SKM-1 (cell line): ENCODE measurements at regions not wholly inside any gene's neighbourhood (a gene's known extent, or its start where the extent isn't known, plus 50 kb on each side); places are given as distances from the start of the nearest gene placed in this dataset.

ENCODE experiments used
- DNase-seq: peaks from one replicate; lab custom pipeline; 2025; ENCODE audit not compliant: unreplicated experiment; lab: John Stamatoyannopoulos, UW

GRCh38 chr2:129722306-129723019, 257.0 kb upstream of the RAB6C start:
- DNase-seq = no peak

- DNase-seq = no peak
Observed at GRCh38 chr2:129723277-129724020, 256.0 kb upstream of the RAB6C start.

DNA sequence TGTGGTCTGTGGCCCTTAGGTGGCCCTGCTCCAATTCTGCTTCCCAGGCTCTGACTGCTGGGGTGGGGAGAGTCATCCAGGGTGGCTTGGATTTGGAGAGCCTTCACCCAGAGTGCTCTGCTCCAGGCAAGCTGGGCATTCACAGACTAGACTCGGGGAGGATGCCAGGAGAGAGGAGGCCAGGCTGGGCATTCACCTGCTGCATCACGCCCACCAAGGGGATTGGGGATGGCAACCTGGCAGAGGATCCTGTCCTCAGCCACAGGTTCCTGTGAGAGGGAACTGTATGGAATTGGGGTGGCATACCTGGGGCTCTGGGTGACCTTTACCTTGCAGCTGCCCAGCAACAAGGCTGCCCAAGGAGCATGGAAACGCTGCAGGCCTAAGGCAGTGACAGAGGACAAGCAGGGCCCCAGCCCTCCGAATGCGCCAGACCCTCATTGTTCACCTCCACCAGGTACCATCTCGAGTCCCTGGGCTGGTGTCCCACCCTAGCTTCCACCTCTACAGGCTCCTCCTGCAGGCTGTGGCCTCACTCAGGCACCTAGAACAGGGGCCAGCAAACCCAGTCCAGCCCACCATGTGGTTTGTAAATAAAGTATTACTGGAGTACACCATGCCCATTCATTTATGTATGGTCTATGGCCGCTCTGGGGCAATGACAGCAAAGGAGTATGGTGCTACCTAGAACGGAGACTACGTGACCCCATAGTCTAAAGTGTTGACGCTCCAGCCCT, 255.3 kb upstream of the RAB6C start:
- DNase-seq = no peak

GRCh38 chr2:129726216-129726615, 253.2 kb upstream of the RAB6C start:
- DNase-seq = no peak

DNA sequence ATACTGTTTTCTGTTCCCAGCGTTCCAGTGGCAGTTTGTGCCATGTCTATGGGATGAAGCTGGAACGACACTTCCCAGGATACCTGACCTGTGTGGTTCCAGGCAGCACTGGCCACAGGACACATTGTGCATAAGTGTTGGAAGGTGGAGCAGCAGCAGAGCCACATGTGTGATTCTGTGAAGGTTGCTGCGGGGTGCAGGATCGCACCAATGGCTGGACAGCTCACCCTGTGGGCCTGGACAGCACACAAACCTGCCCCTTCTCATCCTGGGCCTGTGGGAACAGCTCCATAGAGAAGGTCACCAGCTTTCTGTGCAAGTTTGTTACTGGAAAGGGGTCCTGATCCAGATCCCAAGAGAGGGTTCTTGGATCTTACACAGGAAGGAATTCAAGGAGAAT, 252.2 kb upstream of the RAB6C start:
- DNase-seq = no peak

GRCh38 chr2:129728035-129728972, 251.2 kb upstream of the RAB6C start:
- DNase-seq = no peak

DNA sequence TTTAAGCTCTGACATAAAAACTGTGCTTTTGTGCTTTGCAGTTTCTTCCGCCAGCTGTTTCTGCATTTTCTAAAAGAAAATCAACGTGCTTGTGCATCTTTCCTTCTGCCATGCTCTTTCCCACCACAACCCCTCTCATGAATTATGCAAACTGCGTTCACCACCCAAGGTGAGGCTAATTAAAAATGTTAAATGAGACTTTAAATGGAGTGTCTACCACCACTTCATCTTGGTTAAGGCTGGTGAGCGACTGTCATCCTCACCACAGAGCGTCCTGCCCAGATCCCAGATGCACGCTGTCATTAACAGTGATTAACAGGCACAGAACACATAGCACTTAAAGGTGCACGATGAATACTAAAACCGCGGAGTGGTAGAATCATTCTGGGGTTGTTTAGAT, 250.5 kb upstream of the RAB6C start:
- no peak for DNase-seq

GRCh38 chr2:129729646-129730045, 249.8 kb upstream of the RAB6C start:
- no peak for DNase-seq

GRCh38 chr2:129730979-129731378, 248.5 kb upstream of the RAB6C start:
- no peak for DNase-seq

DNA sequence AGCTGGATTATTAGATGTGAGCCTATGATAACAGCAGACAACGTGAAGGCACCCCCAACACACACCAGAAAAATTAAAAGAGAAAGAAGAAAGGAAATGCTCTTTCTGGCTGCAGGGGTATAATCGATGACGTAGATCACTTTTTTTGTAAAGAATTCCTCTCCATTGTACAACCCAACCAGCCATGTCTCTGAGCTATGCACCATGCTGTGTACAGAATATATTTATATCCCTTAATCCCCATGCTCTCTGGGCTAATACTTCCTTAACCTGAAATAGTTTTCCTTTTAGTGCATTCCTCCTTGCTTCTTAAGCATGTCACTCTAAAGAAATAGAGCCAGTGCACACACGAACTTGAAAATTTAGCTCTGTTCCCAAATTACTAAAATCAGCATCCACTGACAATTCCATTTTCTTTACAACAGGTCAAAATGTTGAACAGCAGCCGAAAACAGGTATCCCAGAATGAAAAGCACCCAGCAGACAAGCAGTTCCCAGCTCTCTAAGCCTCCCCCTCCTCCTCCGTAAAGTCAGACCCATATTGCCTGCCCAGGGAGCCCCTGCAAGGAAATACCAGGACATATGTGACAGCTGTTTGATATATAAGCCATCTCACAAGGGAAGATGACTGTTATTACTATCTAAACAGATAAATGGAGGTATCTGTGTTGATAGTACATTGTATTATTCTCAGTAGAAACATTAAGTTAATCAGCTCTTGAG, 247.4 kb upstream of the RAB6C start:
- DNase-seq = no peak

DNA sequence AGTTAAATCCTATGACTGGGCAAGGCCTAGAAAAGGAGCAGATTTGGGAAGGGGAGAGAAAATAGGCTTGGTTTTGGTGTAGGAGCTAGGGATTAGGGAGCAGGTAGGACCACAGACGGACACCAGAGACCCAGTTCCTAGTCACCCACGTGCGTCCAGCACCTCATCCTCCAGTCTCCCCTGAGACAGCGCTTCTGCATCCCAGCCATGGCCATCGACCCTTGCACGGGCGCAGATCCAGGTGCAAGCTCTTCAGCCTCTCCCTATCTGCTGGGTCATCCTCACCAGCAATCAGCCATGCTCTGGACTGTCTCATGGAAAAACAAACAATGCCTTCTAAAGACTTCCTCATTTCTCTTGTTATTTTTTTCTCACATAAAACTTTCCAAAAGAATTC, 246.8 kb upstream of the RAB6C start:
- no peak for DNase-seq

- DNase-seq = no peak
Observed at GRCh38 chr2:129733041-129733440, 246.4 kb upstream of the RAB6C start.

DNA sequence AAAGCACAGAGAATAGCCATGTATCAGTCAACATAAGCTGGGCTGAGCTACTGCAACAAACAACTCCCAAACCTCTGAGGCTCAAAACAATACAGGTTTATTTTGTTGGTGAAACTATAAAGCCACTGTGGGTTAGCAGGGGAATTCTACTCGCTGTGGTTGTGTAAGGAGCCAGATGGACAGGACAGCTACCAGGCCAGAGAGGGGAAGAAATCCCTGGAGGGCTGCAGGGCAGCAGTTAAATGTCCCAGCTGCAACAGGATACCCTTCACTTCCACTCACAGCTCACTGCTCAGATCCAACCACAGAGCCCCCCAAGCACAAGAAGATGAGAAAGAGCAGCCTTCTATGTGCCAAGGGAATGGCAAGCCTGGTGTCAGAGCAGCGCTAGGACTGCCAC, 245.9 kb upstream of the RAB6C start:
- no peak for DNase-seq

- DNase-seq = no peak
Observed at GRCh38 chr2:129734343-129735034, 245.0 kb upstream of the RAB6C start.

DNA sequence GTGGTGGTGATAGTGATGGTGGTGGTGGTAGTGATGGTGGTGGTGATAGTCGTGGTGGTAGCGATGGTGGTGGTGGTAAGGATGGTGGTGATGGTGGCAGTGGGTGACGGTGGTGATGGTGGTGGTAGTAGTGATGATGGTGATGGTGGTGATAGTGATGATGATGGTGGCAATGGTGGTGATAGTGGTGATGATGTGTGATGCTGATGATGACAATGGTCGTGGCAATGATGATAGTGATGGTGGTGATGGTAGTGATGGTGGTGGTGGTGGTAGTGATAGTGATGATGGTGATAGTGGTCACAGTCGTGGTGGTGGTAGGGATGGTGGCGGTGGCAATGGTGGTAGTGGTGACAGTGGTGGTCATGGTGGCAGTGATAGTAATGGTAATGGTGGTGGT, 243.9 kb upstream of the RAB6C start:
- no peak for DNase-seq

- no peak for DNase-seq
Observed at GRCh38 chr2:129737660-129738527, 241.6 kb upstream of the RAB6C start.

DNA sequence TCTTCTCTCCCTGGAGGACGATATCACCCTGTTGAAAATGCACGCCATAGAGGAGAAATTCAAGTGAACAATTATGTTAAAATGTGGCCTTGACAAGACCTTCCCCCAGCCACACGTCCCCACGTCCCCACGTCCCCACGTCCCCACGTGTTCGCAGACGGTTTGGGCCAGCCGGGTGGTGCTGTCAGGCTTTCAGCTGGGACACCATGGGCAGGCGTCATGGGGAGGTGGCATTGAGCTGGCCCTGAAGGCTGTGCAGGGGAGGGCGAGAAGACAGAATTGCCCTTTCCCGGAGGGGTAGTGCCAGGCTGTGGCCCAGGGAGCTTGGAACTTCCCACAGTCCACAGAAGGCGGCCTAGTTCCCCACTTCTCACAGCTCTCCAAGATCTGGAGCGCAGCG, 240.7 kb upstream of the RAB6C start:
- DNase-seq = no peak

DNA sequence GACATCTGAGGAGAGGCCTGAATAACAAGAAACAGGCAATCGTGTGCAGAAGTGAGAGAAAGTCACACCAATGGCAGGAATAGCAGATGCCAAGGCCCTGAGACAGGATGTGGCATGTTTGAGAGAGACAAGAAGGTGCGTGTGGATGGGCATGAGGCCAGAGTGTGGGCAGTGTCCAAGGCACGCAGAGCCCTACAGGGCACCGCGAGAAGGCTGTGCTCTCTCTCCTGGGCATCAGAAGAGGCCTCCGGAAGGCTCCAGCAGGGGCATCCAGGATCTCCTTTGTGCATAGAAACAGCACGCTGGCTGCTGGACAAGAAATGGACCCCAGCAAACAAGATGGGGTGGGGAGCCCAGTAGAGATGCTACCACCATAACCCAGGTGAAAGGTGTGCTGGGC, 239.0 kb upstream of the RAB6C start:
- no peak for DNase-seq

DNA sequence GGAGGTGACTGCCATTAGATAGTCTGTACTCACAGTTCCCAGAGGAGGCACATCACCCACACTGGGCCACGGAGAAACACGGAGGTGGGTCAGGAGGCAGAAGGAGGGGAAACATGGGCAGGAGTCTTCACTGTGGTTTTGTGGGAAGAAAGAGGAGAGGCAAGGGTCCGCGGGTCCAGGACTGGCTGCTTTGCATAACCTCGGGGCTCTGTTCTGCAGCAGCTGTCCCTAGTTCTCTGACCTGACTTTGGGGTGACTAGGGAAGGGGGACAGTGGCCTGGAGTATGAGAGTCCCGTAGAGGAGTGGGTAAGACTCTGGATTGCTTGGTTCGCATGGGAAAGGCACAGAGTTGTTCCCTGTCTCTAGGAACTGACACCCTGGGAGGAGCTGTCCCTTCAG, 238.3 kb upstream of the RAB6C start:
- DNase-seq = no peak
